B cell (primary cell): ENCODE measurements at regions not wholly inside any gene's neighbourhood (a gene's known extent, or its start where the extent isn't known, plus 50 kb on each side); places are given as distances from the start of the nearest gene placed in this dataset. TPM values are rescaled to one million over a fixed set of nuclear protein-coding genes. Genes with fewer than 3 reads are reported as not detected.

Experiments
- ATAC-seq: fragments of 200-7000 bp; cut with Tn5 transposase; one replicate; pipeline ENCODE4 v1.10.0; 2021; ENCODE audit warnings: low read depth, mild to moderate bottlenecking, moderate number of reproducible peaks, moderate library complexity
- CTCF ChIA-PET: fragments of 350-600 bp; sonication (Branson Sonifier 250); formaldehyde crosslinking; loops from one replicate; lab custom pipeline; 2021; ENCODE audit warnings: antibody characterized with exemption, inconsistent platforms; lab: Charles Lee
- POLR2A ChIA-PET: fragments of 350-600 bp; sonication (Branson Sonifier 250); formaldehyde crosslinking; loops from one replicate; lab custom pipeline; 2021; ENCODE audit warnings: antibody characterized with exemption; lab: Charles Lee
- DNase-seq: peaks from one replicate; pipeline ENCODE4 v3.0.0; 2013
- H2AFZ ChIP-seq: 2 replicates; pipeline ENCODE4 v1.6.1; 2012; ENCODE audit warnings: mild to moderate bottlenecking, low read depth, low read length; ENCODE audit not compliant: insufficient read depth, poor library complexity, severe bottlenecking
- H3K27ac ChIP-seq, 2 donors: 1 replicate in 1 of 2; 2 replicates in 1 of 2; pipeline ENCODE4 v1.5.1; 2012 to 2013; ENCODE audit warnings: low read length in 2 of 2, mild to moderate bottlenecking in 2 of 2, moderate library complexity in 1 of 2
- H3K27me3 ChIP-seq, 4 experiments: fragments of 200-600 bp in 1 of 4; sonication (generic) in 1 of 4; replicated peaks in 1 of 4; 1 replicate in 2 of 4; 2 replicates in 2 of 4; pipeline versions ENCODE4 v1.6.1 to v1.7.0; 2013 to 2016; ENCODE audit warnings: low read length in 3 of 4, mild to moderate bottlenecking in 2 of 4, mixed read lengths in 1 of 4, moderate library complexity in 1 of 4; ENCODE audit not compliant: insufficient read depth in 4 of 4, control insufficient read depth in 3 of 4; ENCODE audit errors: control extremely low read depth in 1 of 4
- H3K36me3 ChIP-seq, 2 experiments: replicated peaks in 1 of 2; 1 replicate in 1 of 2; 2 replicates in 1 of 2; pipeline versions ENCODE4 v1.6.1 to v1.7.1; 2013; ENCODE audit warnings: low read length in 1 of 2; ENCODE audit not compliant: insufficient read depth in 2 of 2, control insufficient read depth in 1 of 2; ENCODE audit errors: control extremely low read depth in 1 of 2, extremely low read depth in 1 of 2
- H3K4me1 ChIP-seq, 2 donors: fragments of 200-600 bp in 1 of 2; sonication (generic) in 1 of 2; 1 replicate in 1 of 2; 2 replicates in 1 of 2; pipeline versions ENCODE4 v1.5.1 to v1.6.1; 2013 to 2017; ENCODE audit warnings: low read length in 2 of 2; ENCODE audit not compliant: control insufficient read depth in 2 of 2, insufficient read depth in 2 of 2
- H3K4me2 ChIP-seq: replicated peaks from 2 replicates; pipeline ENCODE3; 2012; ENCODE audit warnings: mild to moderate bottlenecking, low read depth, low read length; ENCODE audit not compliant: poor library complexity, severe bottlenecking
- H3K4me3 ChIP-seq, 5 experiments: fragments of 200-600 bp in 1 of 5; sonication (generic) in 1 of 5; 1 replicate in 3 of 5; 2 replicates in 2 of 5; pipeline versions ENCODE4 v1.5.1 to v1.7.0; 2011 to 2016; ENCODE audit warnings: low read length in 4 of 5, mild to moderate bottlenecking in 4 of 5, low read depth in 2 of 5, control low read depth in 1 of 5, moderate library complexity in 1 of 5; ENCODE audit not compliant: insufficient read depth in 1 of 5; ENCODE audit errors: control extremely low read depth in 1 of 5, extremely low read depth in 1 of 5
- H3K79me2 ChIP-seq: fragments of 200-600 bp; sonication (generic); one replicate; pipeline ENCODE4 v1.6.0; 2016; ENCODE audit warnings: low read length; ENCODE audit not compliant: control insufficient read depth, insufficient read depth
- H3K9ac ChIP-seq: fragments of 200-600 bp; sonication (generic); 2 replicates; pipeline ENCODE4 v1.6.1; 2017; ENCODE audit warnings: mild to moderate bottlenecking, low read length, moderate library complexity
- H3K9me3 ChIP-seq, 3 donors: one replicate each; pipeline versions ENCODE4 v1.6.1 to v1.7.1; 2013; ENCODE audit warnings: low read length in 2 of 3; ENCODE audit not compliant: control insufficient read depth in 2 of 3, insufficient read depth in 1 of 3; ENCODE audit errors: control extremely low read depth in 1 of 3
- H4K20me1 ChIP-seq: 2 replicates; pipeline ENCODE4 v1.6.0; 2012; ENCODE audit warnings: mild to moderate bottlenecking, low read length; ENCODE audit not compliant: insufficient read depth, control insufficient read depth, poor library complexity, severe bottlenecking
- H3K27ac Mint-ChIP-seq: one replicate; pipeline ENCODE4 v1.8.0; 2021; ENCODE audit warnings: mixed read lengths
- H3K27me3 Mint-ChIP-seq: one replicate; pipeline ENCODE4 v1.8.0; 2021; ENCODE audit warnings: mixed read lengths
- H3K4me1 Mint-ChIP-seq: one replicate; pipeline ENCODE4 v1.8.0; 2021; ENCODE audit warnings: mixed read lengths
- H3K4me3 Mint-ChIP-seq: one replicate; pipeline ENCODE4 v1.8.0; 2021; ENCODE audit warnings: mixed read lengths
- H3K9me3 Mint-ChIP-seq: one replicate; pipeline ENCODE4 v1.8.0; 2022; ENCODE audit warnings: mixed read lengths; ENCODE audit not compliant: insufficient read depth
- EZH2 ChIP-seq: IDR thresholded peaks from 2 replicates; pipeline ENCODE4 v1.6.1; 2012; ENCODE audit warnings: borderline replicate concordance, low read depth, mild to moderate bottlenecking, moderate library complexity, low read length; ENCODE audit not compliant: insufficient read depth, poor library complexity, severe bottlenecking
- WGBS: methylation state at CpG from one replicate; pipeline ENCODE4 v1.1.5; 2013; ENCODE audit warnings: missing lambda C conversion rate; ENCODE audit not compliant: insufficient coverage; 5-methylcytosine and 5-hydroxymethylcytosine counted together
- intact Hi-C: fragments of 100-400 bp; cut with micrococcal nuclease; formaldehyde crosslinking; loops from one replicate; pipeline ENCODE4 v1.10.0; 2022
- small RNA-seq: library from RNA; depleted of rRNA; stranded (forward); fragments of <200 nt; gene quantifications from one replicate; pipeline ENCODE3, GENCODE V24; 2012; ENCODE audit warnings: low replicate concordance, low read depth; ENCODE audit not compliant: insufficient read length
- TF ChIP-seq, protein P1 (sequence below): fragments of 200-600 bp; IDR thresholded peaks from one replicate; pipeline ENCODE4 v1.8.0; 2022; ENCODE audit warnings: antibody characterized with exemption, mild to moderate bottlenecking

- intact Hi-C loops: no loop called here
- no peak overlapping the region for H2AFZ ChIP-seq
- Mint-ChIP-seq H3K4me3 (no peak overlapping the region), H3K4me1 (no peaks in the 10 kb centered on the region), H3K9me3 (no peaks in the 10 kb centered on the region), H3K27me3 (peaks cover 17% of the 10 kb centered on the region), H3K27ac (no peak overlapping the region)
- CTCF ChIA-PET: no interaction called here
- no peak overlapping the region for H3K27ac ChIP-seq
- no peaks in the 10 kb centered on the region for H3K4me1 ChIP-seq
- H3K79me2 ChIP-seq: no peaks in the 10 kb centered on the region
- no peaks in the 10 kb centered on the region for H4K20me1 ChIP-seq
- no CpG with 5 or more reads among the region's 1 CpG for WGBS
- DNase-seq (no peak), ATAC-seq (no peak)
- H3K9ac ChIP-seq: no peak overlapping the region
- H3K9me3 ChIP-seq: no peaks in the 10 kb centered on the region
- no peaks in the 10 kb centered on the region for H3K27me3 ChIP-seq
- H3K36me3 ChIP-seq: no peaks in the 10 kb centered on the region
- no peak overlapping the region for H3K4me3 ChIP-seq
- POLR2A ChIA-PET: no interaction called here
- no peak overlapping the region for H3K4me2 ChIP-seq
- TF ChIP-seq EZH2: no peak
- TF ChIP-seq, protein P1, sequence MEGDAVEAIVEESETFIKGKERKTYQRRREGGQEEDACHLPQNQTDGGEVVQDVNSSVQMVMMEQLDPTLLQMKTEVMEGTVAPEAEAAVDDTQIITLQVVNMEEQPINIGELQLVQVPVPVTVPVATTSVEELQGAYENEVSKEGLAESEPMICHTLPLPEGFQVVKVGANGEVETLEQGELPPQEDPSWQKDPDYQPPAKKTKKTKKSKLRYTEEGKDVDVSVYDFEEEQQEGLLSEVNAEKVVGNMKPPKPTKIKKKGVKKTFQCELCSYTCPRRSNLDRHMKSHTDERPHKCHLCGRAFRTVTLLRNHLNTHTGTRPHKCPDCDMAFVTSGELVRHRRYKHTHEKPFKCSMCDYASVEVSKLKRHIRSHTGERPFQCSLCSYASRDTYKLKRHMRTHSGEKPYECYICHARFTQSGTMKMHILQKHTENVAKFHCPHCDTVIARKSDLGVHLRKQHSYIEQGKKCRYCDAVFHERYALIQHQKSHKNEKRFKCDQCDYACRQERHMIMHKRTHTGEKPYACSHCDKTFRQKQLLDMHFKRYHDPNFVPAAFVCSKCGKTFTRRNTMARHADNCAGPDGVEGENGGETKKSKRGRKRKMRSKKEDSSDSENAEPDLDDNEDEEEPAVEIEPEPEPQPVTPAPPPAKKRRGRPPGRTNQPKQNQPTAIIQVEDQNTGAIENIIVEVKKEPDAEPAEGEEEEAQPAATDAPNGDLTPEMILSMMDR: no peak
Measured at GRCh38 chr3:71838406-71838805, 53.5 kb upstream of the PROK2 start.

Small RNA genes lying in the stretch of these regions (small RNA-seq; reads per million reads assigned to genes)
- gene AC104435.1 (not detected), gene AC105265.1 (not detected), gene RNA5SP136 (not detected), gene RNU1-62P (0.95 reads per million), gene UBE2Q2P9 (not detected)
